ENCODE measurements at regions not wholly inside any gene's neighbourhood (a gene's known extent, or its start where the extent isn't known, plus 50 kb on each side); places are given as distances from the start of the nearest gene placed in this dataset.
A peak's percentile ranks its signal among the peaks of the same experiment; 100 is the strongest.

DNA sequence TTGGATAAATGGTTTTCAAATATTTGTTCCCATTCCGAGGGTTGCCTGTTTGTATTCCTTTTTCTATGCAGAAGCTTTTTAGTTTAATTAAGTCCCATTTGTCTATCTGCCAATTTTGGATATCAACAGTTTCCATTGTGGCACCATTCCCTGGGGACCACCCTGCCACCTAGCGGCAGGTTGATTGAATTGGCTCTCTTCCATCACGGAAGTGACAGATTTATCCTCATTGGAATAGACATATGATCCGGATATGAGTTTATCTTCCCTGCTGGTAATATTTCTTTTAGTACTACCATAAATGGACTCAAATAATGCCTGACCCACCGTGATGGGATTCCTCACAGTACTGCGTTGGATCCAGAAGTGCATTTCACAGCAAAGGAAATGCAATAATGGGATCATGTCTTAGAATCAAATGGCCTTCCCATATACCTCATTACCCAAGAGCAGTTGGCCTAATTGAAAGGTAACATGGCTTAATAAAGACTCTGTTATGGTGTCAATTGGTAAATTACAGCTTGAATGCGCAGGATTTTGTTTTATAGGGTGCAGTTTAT, 327.0 kb downstream of the BMP2 start:
- DNase-seq, result peak in 1 of 2 donors; percentile 35
- no peak overlapping the region for H2AFZ ChIP-seq (ENCODE audit: insufficient read depth, low read length, poor library complexity)
- no peaks in the 10 kb centered on the region for H3K36me3 ChIP-seq (ENCODE audit: control insufficient read depth in 1 of 2, insufficient read depth in 2 of 2, low read length in 2 of 2)

DNA sequence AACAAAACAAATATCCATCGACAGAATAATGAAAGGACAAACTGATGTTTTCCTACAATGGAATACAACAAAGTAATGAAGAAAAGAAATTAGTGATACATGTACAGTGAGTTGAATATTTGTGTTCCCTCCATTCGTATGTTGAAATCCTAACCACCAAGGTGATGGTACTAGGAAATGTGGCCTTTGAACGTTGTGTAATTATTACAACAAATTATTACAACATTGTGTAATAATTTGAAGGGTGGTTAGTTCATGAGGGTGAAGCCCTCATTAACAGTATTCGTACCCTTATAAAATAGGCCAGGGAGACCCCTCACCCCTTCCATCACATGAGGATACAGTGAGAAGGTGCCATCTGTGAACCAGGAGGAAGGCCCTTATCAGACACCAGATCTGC, 339.4 kb downstream of the BMP2 start:
- H3K36me3 ChIP-seq (ENCODE audit: control insufficient read depth in 1 of 2, insufficient read depth in 2 of 2, low read length in 2 of 2), result no peaks in the 10 kb centered on the region
- H2BK5ac ChIP-seq (ENCODE audit: low read depth, low read length, poor library complexity), result no peak overlapping the region
- no peak overlapping the region for H3K4me3 ChIP-seq (ENCODE audit: low read depth, low read length)
- no peak overlapping the region for H2AK5ac ChIP-seq (ENCODE audit: low read length)
- no peaks in the 10 kb centered on the region for H3K27me3 ChIP-seq (ENCODE audit: insufficient read depth, low read length)
- H3K14ac ChIP-seq (ENCODE audit: low read length), result no peak overlapping the region
- H3K4me1 ChIP-seq (ENCODE audit: control insufficient read depth in 1 of 2, insufficient read depth in 2 of 2, low read length in 2 of 2), result no peaks in the 10 kb centered on the region
- no peak overlapping the region for H3K23ac ChIP-seq (ENCODE audit: low read length)
- H3K4ac ChIP-seq (ENCODE audit: low read depth, low read length), result no peak overlapping the region
- H4K91ac ChIP-seq (ENCODE audit: low read depth, low read length), result no peak overlapping the region
- no peak for DNase-seq
- no peak overlapping the region for H3K9ac ChIP-seq (ENCODE audit: low read length)
- H4K12ac ChIP-seq (ENCODE audit: low read depth, low read length), result no peak overlapping the region
- no peaks in the 10 kb centered on the region for H3K79me1 ChIP-seq (ENCODE audit: low read length)
- H3K4me2 ChIP-seq (ENCODE audit: low read length), result no peak overlapping the region
- no peak overlapping the region for H2BK12ac ChIP-seq (ENCODE audit: low read length)
- H2AFZ ChIP-seq (ENCODE audit: insufficient read depth, low read length, poor library complexity), result no peak overlapping the region
- no CpG with 5 or more reads among the region's 4 CpGs for WGBS (ENCODE audit: extremely low coverage, insufficient coverage, insufficient read length)
- H3K9me3 ChIP-seq (ENCODE audit: insufficient read depth, low read depth, low read length), result no peaks in the 10 kb centered on the region
- no peak overlapping the region for H2BK120ac ChIP-seq (ENCODE audit: insufficient read depth, low read length, poor library complexity)
- no peak overlapping the region for H4K8ac ChIP-seq (ENCODE audit: low read depth, low read length)
- no peaks in the 10 kb centered on the region for H3K79me2 ChIP-seq (ENCODE audit: control insufficient read depth, insufficient read depth, low read length, poor library complexity)
- H3K27ac ChIP-seq (ENCODE audit: low read depth, low read length), result no peak overlapping the region
- no peak overlapping the region for H3K18ac ChIP-seq (ENCODE audit: low read length)

More for the DNA sequence above, 327.0 kb downstream of the BMP2 start:
- Histone ChIP-seq H4K8ac (ENCODE audit: low read depth, low read length) (no peak overlapping the region), H3K4ac (ENCODE audit: low read depth, low read length) (no peak overlapping the region), H2BK5ac (ENCODE audit: low read depth, low read length, poor library complexity) (no peak overlapping the region), H3K27me3 (ENCODE audit: insufficient read depth, low read length) (no peaks in the 10 kb centered on the region), H3K9me3 (ENCODE audit: insufficient read depth, low read depth, low read length) (no peaks in the 10 kb centered on the region), H2AK5ac (ENCODE audit: low read length) (no peak overlapping the region), H3K79me2 (ENCODE audit: control insufficient read depth, insufficient read depth, low read length, poor library complexity) (no peaks in the 10 kb centered on the region), H3K23ac (ENCODE audit: low read length) (no peak overlapping the region), H3K18ac (ENCODE audit: low read length) (no peak overlapping the region), H3K79me1 (ENCODE audit: low read length) (no peaks in the 10 kb centered on the region), H3K27ac (ENCODE audit: low read depth, low read length) (no peak overlapping the region), H4K91ac (ENCODE audit: low read depth, low read length) (no peak overlapping the region), H2BK12ac (ENCODE audit: low read length) (no peak overlapping the region), H3K9ac (ENCODE audit: low read length) (no peak overlapping the region), H3K4me1 (ENCODE audit: control insufficient read depth in 1 of 2, insufficient read depth in 2 of 2, low read length in 2 of 2) (no peaks in the 10 kb centered on the region), H4K12ac (ENCODE audit: low read depth, low read length) (no peak overlapping the region), H3K4me3 (ENCODE audit: low read depth, low read length) (no peak overlapping the region), H3K4me2 (ENCODE audit: low read length) (no peak overlapping the region), H2BK120ac (ENCODE audit: insufficient read depth, low read length, poor library complexity) (no peak overlapping the region), H3K14ac (ENCODE audit: low read length) (no peak overlapping the region)
- no CpG with 5 or more reads among the region's 7 CpGs for WGBS (ENCODE audit: extremely low coverage, insufficient coverage, insufficient read length)

DNA sequence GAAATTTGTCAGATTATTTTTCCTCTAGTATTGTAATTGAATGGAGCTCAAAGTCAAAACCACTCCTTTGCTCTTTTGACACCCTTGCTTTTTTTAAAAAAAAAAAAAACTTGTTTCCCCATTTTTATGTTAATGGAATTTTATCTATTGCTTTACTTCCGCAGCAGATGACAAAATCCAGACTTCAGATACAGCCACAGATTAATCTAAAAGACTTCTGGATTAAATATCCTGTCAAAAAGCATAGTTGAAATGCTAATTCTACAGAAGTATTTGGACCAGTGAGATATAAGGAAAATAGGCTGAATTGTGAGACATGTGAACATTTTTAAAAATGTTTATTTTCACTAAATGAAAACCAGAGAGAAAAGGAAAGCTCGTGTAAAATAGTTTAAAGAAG, 341.4 kb downstream of the BMP2 start:
- Histone ChIP-seq H3K4ac (ENCODE audit: low read depth, low read length) (no peak overlapping the region), H3K9ac (ENCODE audit: low read length) (no peak overlapping the region), H2BK12ac (ENCODE audit: low read length) (no peak overlapping the region), H3K27ac (ENCODE audit: low read depth, low read length) (no peak overlapping the region), H2AFZ (ENCODE audit: insufficient read depth, low read length, poor library complexity) (no peak overlapping the region), H4K8ac (ENCODE audit: low read depth, low read length) (no peak overlapping the region), H3K18ac (ENCODE audit: low read length) (no peak overlapping the region), H4K12ac (ENCODE audit: low read depth, low read length) (no peak overlapping the region), H3K9me3 (ENCODE audit: insufficient read depth, low read depth, low read length) (no peaks in the 10 kb centered on the region), H3K36me3 (ENCODE audit: control insufficient read depth in 1 of 2, insufficient read depth in 2 of 2, low read length in 2 of 2) (no peaks in the 10 kb centered on the region), H4K91ac (ENCODE audit: low read depth, low read length) (no peak overlapping the region), H3K4me2 (ENCODE audit: low read length) (no peak overlapping the region), H3K79me2 (ENCODE audit: control insufficient read depth, insufficient read depth, low read length, poor library complexity) (no peaks in the 10 kb centered on the region), H2BK5ac (ENCODE audit: low read depth, low read length, poor library complexity) (no peak overlapping the region), H3K14ac (ENCODE audit: low read length) (no peak overlapping the region), H3K4me3 (ENCODE audit: low read depth, low read length) (no peak overlapping the region), H2AK5ac (ENCODE audit: low read length) (no peak overlapping the region), H3K4me1 (ENCODE audit: control insufficient read depth in 1 of 2, insufficient read depth in 2 of 2, low read length in 2 of 2) (no peaks in the 10 kb centered on the region), H3K79me1 (ENCODE audit: low read length) (no peaks in the 10 kb centered on the region), H3K23ac (ENCODE audit: low read length) (no peak overlapping the region), H3K27me3 (ENCODE audit: insufficient read depth, low read length) (no peaks in the 10 kb centered on the region), H2BK120ac (ENCODE audit: insufficient read depth, low read length, poor library complexity) (no peak overlapping the region)
- no CpG with 5 or more reads among the region's 2 CpGs for WGBS (ENCODE audit: extremely low coverage, insufficient coverage, insufficient read length)
- DNase-seq, result no peak

DNA sequence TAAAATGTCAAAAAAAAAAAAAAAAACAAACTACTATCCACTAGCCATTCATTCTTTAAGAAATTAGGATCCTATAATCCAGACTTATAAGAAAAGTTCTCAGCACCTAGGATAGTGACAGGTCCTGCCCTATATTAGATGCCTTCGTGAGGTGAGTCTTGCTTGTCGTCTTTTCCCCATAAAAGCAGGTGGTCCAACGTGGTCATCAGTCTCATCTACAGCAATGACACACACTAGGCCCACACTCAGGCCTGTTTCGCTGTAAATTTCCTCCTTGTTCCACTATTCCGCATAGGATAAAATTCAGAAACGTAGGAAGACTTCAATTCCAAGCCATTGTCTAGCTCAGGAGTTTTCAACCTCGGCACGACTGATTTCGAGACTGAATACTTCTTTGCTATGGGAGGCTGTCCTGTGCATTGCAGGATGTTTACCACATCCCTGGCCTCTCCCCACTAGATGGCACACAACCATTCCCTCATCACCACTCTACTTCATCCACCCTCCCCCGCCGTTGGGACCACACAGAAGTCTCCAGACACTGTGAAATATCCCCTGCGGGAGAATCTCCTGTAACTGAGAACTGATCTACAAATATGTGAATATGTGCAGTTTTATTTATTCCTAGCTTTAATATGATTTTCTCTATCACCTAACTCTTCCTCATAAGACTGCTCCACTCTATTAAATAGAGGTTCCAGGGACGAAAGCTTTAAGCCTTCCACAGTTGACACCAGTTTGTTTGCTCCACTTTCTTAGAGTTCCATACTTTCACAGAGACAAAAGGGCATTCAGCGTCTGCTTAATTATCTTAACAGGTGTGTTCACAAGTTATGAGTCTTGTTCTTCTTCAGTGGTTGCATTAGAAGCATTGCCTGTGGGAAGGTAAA, 346.3 kb downstream of the BMP2 start:
- no peak overlapping the region for H3K14ac ChIP-seq (ENCODE audit: low read length)
- H3K4ac ChIP-seq (ENCODE audit: low read depth, low read length), result no peak overlapping the region
- WGBS (ENCODE audit: extremely low coverage, insufficient coverage, insufficient read length), result no CpG with 5 or more reads among the region's 14 CpGs
- H2AK5ac ChIP-seq (ENCODE audit: low read length), result no peak overlapping the region
- H3K27ac ChIP-seq (ENCODE audit: low read depth, low read length), result no peak overlapping the region
- H3K79me2 ChIP-seq (ENCODE audit: control insufficient read depth, insufficient read depth, low read length, poor library complexity), result no peaks in the 10 kb centered on the region
- no peak overlapping the region for H4K91ac ChIP-seq (ENCODE audit: low read depth, low read length)
- no peak overlapping the region for H3K4me3 ChIP-seq (ENCODE audit: low read depth, low read length)
- no peaks in the 10 kb centered on the region for H3K9me3 ChIP-seq (ENCODE audit: insufficient read depth, low read depth, low read length)
- H4K8ac ChIP-seq (ENCODE audit: low read depth, low read length), result no peak overlapping the region
- H3K36me3 ChIP-seq (ENCODE audit: control insufficient read depth in 1 of 2, insufficient read depth in 2 of 2, low read length in 2 of 2), result no peaks in the 10 kb centered on the region
- no peak overlapping the region for H3K4me2 ChIP-seq (ENCODE audit: low read length)
- no peaks in the 10 kb centered on the region for H3K27me3 ChIP-seq (ENCODE audit: insufficient read depth, low read length)
- no peak for DNase-seq
- H2BK120ac ChIP-seq (ENCODE audit: insufficient read depth, low read length, poor library complexity), result no peak overlapping the region
- no peaks in the 10 kb centered on the region for H3K4me1 ChIP-seq (ENCODE audit: control insufficient read depth in 1 of 2, insufficient read depth in 2 of 2, low read length in 2 of 2)
- H3K18ac ChIP-seq (ENCODE audit: low read length), result no peak overlapping the region
- no peak overlapping the region for H2BK12ac ChIP-seq (ENCODE audit: low read length)
- no peak overlapping the region for H3K23ac ChIP-seq (ENCODE audit: low read length)
- H2AFZ ChIP-seq (ENCODE audit: insufficient read depth, low read length, poor library complexity), result no peak overlapping the region
- H2BK5ac ChIP-seq (ENCODE audit: low read depth, low read length, poor library complexity), result no peak overlapping the region
- no peaks in the 10 kb centered on the region for H3K79me1 ChIP-seq (ENCODE audit: low read length)
- no peak overlapping the region for H3K9ac ChIP-seq (ENCODE audit: low read length)
- no peak overlapping the region for H4K12ac ChIP-seq (ENCODE audit: low read depth, low read length)

Data from trophoblast cell (in vitro differentiated cells and primary cell).